H1 (cell line): ENCODE measurements at regions not wholly inside any gene's neighbourhood (a gene's known extent, or its start where the extent isn't known, plus 50 kb on each side); places are given as distances from the start of the nearest gene placed in this dataset.

ENCODE experiments used
- BRCA1 ChIP-seq: IDR thresholded peaks from 2 replicates; pipeline ENCODE4 v1.6.1; 2012; ENCODE audit warnings: low read depth, low read length, improper control_type of control experiment
- CTCF ChIP-seq, 3 experiments: IDR thresholded peaks; 1 replicate in 2 of 3; 2 replicates in 1 of 3; pipeline versions ENCODE4 v1.5.1 to v1.6.1; 2011; ENCODE audit warnings: low read length in 3 of 3, mild to moderate bottlenecking in 3 of 3, inconsistent platforms in 2 of 3, low read depth in 1 of 3, moderate library complexity in 1 of 3; ENCODE audit not compliant: insufficient read depth in 1 of 3; ENCODE audit errors: control extremely low read depth in 1 of 3
- EP300 ChIP-seq, 2 experiments: IDR thresholded peaks; 1 replicate in 1 of 2; 2 replicates in 1 of 2; pipeline ENCODE4 v1.6.1; 2011 to 2012; ENCODE audit warnings: low read depth in 2 of 2, low read length in 2 of 2, mild to moderate bottlenecking in 2 of 2, borderline replicate concordance in 1 of 2, inconsistent platforms in 1 of 2, moderate library complexity in 1 of 2
- GABPA ChIP-seq: IDR thresholded peaks from 2 replicates; pipeline ENCODE4 v1.6.1; 2011; ENCODE audit warnings: mild to moderate bottlenecking, low read length, moderate library complexity, borderline replicate concordance; ENCODE audit not compliant: insufficient read depth
- MAX ChIP-seq: IDR thresholded peaks from 2 replicates; pipeline ENCODE4 v1.6.1; 2012; ENCODE audit warnings: inconsistent platforms
- RFX5 ChIP-seq: IDR thresholded peaks from 2 replicates; pipeline ENCODE4 v1.6.1; 2011; ENCODE audit warnings: low read depth, low read length, improper control_type of control experiment, borderline replicate concordance
- USF2 ChIP-seq: IDR thresholded peaks from 2 replicates; pipeline ENCODE4 v1.6.1; 2011; ENCODE audit warnings: low read length, improper control_type of control experiment
- YY1 ChIP-seq: IDR thresholded peaks from 2 replicates; pipeline ENCODE4 v1.6.1; 2011; ENCODE audit warnings: low read depth, mild to moderate bottlenecking, low read length
- ZNF274 ChIP-seq: IDR thresholded peaks from 2 replicates; pipeline ENCODE4 v1.7.0; 2012; ENCODE audit warnings: low read length, borderline replicate concordance; ENCODE audit errors: extremely low read depth

- TF ChIP-seq RFX5 (no peak), CTCF (IDR thresholded peaks at IDR 0.05; ENCODE audit: control extremely low read depth in 1 of 3, insufficient read depth in 1 of 3, low read depth in 1 of 3, low read length in 3 of 3) (no peak), BRCA1 (no peak), GABPA (no peak), YY1 (no peak), ZNF274 (no peak), MAX (no peak), USF2 (no peak), EP300 (IDR thresholded peaks at IDR 0.05; ENCODE audit: borderline replicate concordance in 1 of 2, low read depth in 2 of 2, low read length in 2 of 2) (no peak)
Observed at GRCh38 chr16:86848821-86849220, 270.5 kb downstream of the FOXL1 start.
